ENCODE measurements at regions not wholly inside any gene's neighbourhood (a gene's known extent, or its start where the extent isn't known, plus 50 kb on each side); places are given as distances from the start of the nearest gene placed in this dataset.

DNA sequence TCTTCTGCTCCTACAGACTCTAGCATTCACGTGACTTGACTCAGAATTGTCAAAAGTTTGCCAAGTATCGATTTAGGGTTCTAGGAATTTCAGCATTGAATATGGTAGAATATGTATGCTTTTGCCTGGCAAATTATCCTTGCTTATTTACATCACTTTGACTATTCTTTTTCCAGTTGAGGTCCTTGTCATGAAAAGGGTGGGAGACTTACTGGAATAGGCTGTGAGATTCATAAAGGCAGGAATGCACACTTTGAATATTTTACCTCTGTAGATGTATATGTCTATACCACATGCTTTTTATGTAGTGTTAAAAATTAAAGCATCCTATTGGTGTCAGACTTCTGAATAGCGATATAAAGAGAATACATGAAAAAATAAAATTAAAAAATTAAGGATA, 378.8 kb upstream of the RARB start:
- TF ChIP-seq, protein P1, sequence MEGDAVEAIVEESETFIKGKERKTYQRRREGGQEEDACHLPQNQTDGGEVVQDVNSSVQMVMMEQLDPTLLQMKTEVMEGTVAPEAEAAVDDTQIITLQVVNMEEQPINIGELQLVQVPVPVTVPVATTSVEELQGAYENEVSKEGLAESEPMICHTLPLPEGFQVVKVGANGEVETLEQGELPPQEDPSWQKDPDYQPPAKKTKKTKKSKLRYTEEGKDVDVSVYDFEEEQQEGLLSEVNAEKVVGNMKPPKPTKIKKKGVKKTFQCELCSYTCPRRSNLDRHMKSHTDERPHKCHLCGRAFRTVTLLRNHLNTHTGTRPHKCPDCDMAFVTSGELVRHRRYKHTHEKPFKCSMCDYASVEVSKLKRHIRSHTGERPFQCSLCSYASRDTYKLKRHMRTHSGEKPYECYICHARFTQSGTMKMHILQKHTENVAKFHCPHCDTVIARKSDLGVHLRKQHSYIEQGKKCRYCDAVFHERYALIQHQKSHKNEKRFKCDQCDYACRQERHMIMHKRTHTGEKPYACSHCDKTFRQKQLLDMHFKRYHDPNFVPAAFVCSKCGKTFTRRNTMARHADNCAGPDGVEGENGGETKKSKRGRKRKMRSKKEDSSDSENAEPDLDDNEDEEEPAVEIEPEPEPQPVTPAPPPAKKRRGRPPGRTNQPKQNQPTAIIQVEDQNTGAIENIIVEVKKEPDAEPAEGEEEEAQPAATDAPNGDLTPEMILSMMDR (IDR thresholded peaks at IDR 0.05): no peak
- TF ChIP-seq, protein P2, sequence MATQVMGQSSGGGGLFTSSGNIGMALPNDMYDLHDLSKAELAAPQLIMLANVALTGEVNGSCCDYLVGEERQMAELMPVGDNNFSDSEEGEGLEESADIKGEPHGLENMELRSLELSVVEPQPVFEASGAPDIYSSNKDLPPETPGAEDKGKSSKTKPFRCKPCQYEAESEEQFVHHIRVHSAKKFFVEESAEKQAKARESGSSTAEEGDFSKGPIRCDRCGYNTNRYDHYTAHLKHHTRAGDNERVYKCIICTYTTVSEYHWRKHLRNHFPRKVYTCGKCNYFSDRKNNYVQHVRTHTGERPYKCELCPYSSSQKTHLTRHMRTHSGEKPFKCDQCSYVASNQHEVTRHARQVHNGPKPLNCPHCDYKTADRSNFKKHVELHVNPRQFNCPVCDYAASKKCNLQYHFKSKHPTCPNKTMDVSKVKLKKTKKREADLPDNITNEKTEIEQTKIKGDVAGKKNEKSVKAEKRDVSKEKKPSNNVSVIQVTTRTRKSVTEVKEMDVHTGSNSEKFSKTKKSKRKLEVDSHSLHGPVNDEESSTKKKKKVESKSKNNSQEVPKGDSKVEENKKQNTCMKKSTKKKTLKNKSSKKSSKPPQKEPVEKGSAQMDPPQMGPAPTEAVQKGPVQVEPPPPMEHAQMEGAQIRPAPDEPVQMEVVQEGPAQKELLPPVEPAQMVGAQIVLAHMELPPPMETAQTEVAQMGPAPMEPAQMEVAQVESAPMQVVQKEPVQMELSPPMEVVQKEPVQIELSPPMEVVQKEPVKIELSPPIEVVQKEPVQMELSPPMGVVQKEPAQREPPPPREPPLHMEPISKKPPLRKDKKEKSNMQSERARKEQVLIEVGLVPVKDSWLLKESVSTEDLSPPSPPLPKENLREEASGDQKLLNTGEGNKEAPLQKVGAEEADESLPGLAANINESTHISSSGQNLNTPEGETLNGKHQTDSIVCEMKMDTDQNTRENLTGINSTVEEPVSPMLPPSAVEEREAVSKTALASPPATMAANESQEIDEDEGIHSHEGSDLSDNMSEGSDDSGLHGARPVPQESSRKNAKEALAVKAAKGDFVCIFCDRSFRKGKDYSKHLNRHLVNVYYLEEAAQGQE (IDR thresholded peaks at IDR 0.05; ENCODE audit: insufficient read depth in 1 of 2, low read depth in 2 of 2, low read length in 1 of 2): no peak
- TF ChIP-seq POLR2AphosphoS5 (IDR thresholded peaks at IDR 0.05; ENCODE audit: low read depth, low read length) (no peak), SIN3A (IDR thresholded peaks at IDR 0.05; ENCODE audit: borderline replicate concordance, insufficient read depth, low read depth, low read length) (no peak)
